SKM-1 (cell line): ENCODE measurements at regions not wholly inside any gene's neighbourhood (a gene's known extent, or its start where the extent isn't known, plus 50 kb on each side); places are given as distances from the start of the nearest gene placed in this dataset.

Experiments used
- DNase-seq: peaks from one replicate; lab custom pipeline; 2025; ENCODE audit not compliant: unreplicated experiment; lab: John Stamatoyannopoulos, UW

DNA sequence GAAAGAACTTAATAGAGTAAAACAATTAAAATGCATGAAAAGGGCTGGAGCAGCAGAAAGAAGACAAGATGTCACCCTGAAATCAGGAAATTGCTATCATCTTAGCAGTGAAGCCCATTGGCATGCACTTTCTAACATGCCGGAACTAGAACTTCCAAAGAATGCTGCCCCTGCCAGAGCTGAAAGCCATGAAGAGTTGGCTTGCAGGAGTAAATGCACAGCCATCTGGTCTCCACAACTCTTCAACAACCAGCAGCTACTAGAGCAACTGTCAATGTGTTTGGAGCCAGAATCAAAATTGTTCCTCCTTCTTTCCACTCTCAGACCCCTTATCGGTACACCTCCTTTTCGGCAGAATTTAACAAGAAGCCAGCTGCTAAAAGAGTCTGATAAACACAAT, 414.1 kb downstream of the KCNH5 start:
- DNase-seq = no peak

DNA sequence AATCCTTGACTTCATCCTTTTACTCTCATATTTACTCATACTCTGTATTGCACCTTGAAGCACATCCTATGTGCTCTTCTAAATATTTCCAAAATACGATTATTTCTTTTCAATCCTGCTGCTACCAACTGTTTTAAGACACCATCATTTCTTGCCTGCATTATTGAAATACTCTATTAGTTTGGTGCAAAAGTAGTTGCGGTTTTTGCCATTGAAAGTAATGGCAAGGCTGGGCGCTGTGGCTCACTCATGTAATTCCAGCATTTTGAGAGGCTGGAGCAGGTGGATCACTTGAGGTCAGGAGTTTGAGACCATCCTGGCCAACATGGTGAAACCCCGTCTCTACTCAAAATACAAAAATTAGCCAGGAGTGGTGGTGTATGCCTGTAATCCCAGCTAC, 412.5 kb downstream of the KCNH5 start:
- DNase-seq = no peak

DNA sequence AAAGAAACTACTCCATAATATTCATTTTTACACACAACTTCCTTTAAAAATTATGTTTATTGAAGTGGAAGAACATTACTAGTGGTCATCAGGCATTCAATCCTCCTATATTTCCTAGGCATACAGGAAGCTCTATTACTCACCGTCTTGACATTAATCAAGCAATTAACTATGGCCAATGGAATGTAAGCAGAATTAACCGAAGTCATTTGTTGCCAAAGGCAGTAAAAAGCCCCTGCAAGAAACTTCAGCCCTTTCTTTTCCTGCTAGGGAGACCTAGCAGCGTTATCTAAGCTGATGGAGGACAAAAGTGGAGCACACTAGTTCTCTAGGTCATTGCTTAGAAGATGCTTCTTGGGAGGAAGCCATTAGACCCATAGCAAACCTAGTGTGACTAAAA, 399.6 kb downstream of the KCNH5 start:
- DNase-seq = no peak
